ENCODE measurements at regions not wholly inside any gene's neighbourhood (a gene's known extent, or its start where the extent isn't known, plus 50 kb on each side); places are given as distances from the start of the nearest gene placed in this dataset.

DNA sequence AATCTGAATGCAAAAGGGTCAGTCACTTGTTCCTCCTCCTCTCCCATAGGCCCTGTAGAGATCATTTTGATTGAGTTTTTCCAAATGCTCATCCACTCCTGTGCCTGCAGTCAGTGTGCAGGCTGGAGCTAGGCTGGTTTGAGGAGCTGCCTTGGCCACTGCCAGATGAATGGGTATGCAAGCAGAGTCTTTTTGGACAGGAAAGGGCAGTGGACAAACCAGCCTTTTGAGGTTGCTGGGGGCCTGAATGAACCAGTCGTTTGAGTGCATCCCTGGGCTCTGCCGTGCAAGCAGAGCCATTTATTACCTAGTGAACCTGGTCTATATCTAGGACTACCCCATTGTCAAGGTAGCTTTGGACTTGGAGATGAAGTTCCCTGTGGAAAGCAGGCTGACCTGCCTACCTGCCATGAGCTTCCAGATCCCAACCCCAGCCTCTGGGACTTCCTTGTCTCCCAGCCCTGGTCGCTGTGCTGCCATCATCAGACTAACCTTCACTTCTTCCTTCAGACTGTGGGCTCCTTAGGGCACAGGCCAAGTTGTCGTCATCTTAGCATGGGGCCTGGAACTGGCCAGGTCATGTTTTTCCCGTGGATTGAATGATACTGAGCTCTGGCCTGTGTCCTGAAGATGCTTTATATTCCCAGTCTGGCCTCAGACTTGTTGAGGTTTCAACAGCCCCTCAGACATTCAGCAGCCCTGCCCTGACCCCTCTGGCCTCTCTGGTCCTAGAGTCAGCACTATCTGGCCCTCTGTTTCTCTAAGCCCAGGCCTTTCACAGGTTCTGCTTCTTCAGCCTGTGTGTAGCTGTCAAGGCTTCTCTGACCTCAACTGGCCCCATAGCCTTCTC is 55.5 kb upstream of the PRR23C start:
- peaks cover 3% of the 10 kb centered on the region for H3K4me1 Mint-ChIP-seq
- H3K9me3 Mint-ChIP-seq, result no peaks in the 10 kb centered on the region
- H3F3A ChIP-seq (ENCODE audit: low read depth), result no peaks in the 10 kb centered on the region
- H3K36me3 Mint-ChIP-seq, result no peaks in the 10 kb centered on the region
- TF ChIP-seq EZH2phosphoT487 (IDR thresholded peaks at IDR 0.05) (no peak), EZH2 (IDR thresholded peaks at IDR 0.05) (no peak)
- TF ChIP-seq, protein P1, sequence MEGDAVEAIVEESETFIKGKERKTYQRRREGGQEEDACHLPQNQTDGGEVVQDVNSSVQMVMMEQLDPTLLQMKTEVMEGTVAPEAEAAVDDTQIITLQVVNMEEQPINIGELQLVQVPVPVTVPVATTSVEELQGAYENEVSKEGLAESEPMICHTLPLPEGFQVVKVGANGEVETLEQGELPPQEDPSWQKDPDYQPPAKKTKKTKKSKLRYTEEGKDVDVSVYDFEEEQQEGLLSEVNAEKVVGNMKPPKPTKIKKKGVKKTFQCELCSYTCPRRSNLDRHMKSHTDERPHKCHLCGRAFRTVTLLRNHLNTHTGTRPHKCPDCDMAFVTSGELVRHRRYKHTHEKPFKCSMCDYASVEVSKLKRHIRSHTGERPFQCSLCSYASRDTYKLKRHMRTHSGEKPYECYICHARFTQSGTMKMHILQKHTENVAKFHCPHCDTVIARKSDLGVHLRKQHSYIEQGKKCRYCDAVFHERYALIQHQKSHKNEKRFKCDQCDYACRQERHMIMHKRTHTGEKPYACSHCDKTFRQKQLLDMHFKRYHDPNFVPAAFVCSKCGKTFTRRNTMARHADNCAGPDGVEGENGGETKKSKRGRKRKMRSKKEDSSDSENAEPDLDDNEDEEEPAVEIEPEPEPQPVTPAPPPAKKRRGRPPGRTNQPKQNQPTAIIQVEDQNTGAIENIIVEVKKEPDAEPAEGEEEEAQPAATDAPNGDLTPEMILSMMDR (IDR thresholded peaks at IDR 0.05), result no peak
- H3K4me1 ChIP-seq, result peaks cover 7% of the 10 kb centered on the region
- H3K27ac ChIP-seq, result no peak overlapping the region
- H3K36me3 ChIP-seq, result no peaks in the 10 kb centered on the region
- no peaks in the 10 kb centered on the region for H3K27me3 ChIP-seq
- no peak overlapping the region for H3K9ac ChIP-seq
- H3K4me3 Mint-ChIP-seq, result no peak overlapping the region
- H3K27ac Mint-ChIP-seq, result no peak overlapping the region
- H3K27me3 Mint-ChIP-seq (ENCODE audit: insufficient read depth, low read depth), result peaks cover 15% of the 10 kb centered on the region
- no peak for DNase-seq (ENCODE audit: low spot score)
- no peak overlapping the region for H2AFZ ChIP-seq (replicated peaks)
- H3K4me3 ChIP-seq, result no peak overlapping the region
- no peak overlapping the region for H3K4me2 ChIP-seq
- H3K9me3 ChIP-seq (ENCODE audit: low read depth), result no peaks in the 10 kb centered on the region
- no peaks in the 10 kb centered on the region for H4K20me1 ChIP-seq (ENCODE audit: low read depth)
- H3K79me2 ChIP-seq (ENCODE audit: low read depth), result no peaks in the 10 kb centered on the region

GRCh38 chr3:139100821-139101220 is 56.1 kb upstream of the PRR23C start:
- no peak overlapping the region for H3K4me3 Mint-ChIP-seq
- no peaks in the 10 kb centered on the region for H3K9me3 ChIP-seq (ENCODE audit: low read depth)
- no peak overlapping the region for H3K27ac ChIP-seq
- no peaks in the 10 kb centered on the region for H4K20me1 ChIP-seq (ENCODE audit: low read depth)
- H3K36me3 ChIP-seq, result no peaks in the 10 kb centered on the region
- H3F3A ChIP-seq (ENCODE audit: low read depth), result no peaks in the 10 kb centered on the region
- H3K4me1 ChIP-seq, result peaks cover 7% of the 10 kb centered on the region
- H3K79me2 ChIP-seq (ENCODE audit: low read depth), result no peaks in the 10 kb centered on the region
- H3K9ac ChIP-seq, result no peak overlapping the region
- H3K27me3 ChIP-seq, result no peaks in the 10 kb centered on the region
- H3K4me2 ChIP-seq, result no peak overlapping the region
- no peak overlapping the region for H3K4me3 ChIP-seq
- no peaks in the 10 kb centered on the region for H3K9me3 Mint-ChIP-seq
- H2AFZ ChIP-seq (replicated peaks), result no peak overlapping the region
- no peak overlapping the region for H3K27ac Mint-ChIP-seq
- no peaks in the 10 kb centered on the region for H3K36me3 Mint-ChIP-seq
- peaks cover 3% of the 10 kb centered on the region for H3K4me1 Mint-ChIP-seq
- no peak for DNase-seq (ENCODE audit: low spot score)
- no peak for TF ChIP-seq EZH2 (IDR thresholded peaks at IDR 0.05)
- TF ChIP-seq, protein P1 (IDR thresholded peaks at IDR 0.05), result no peak
- TF ChIP-seq EZH2phosphoT487 (IDR thresholded peaks at IDR 0.05), result no peak
- H3K27me3 Mint-ChIP-seq (ENCODE audit: insufficient read depth, low read depth), result peaks cover 17% of the 10 kb centered on the region

DNA sequence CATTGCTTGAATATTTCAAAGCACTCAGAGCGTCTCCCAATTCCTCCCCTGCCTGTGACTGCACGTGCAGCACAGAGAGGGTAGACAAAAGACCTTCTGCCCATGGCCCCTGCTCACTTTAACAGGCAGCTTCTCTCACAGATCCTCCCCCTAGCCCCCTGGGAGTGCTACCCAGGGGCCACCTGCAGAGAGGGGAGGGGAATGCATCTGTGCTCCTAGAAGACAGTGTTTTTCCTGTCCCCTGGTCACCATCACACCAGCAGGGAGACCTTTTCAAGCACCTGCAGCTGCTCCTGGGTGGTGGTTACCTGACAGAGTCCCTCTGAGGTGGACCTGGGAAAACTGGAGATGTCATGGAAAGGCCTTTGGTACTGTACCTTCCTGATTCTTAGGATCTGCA is 56.7 kb upstream of the PRR23C start:
- peaks cover 7% of the 10 kb centered on the region for H3K4me1 ChIP-seq
- no peaks in the 10 kb centered on the region for H3K9me3 ChIP-seq (ENCODE audit: low read depth)
- H3K9ac ChIP-seq, result no peak overlapping the region
- no peaks in the 10 kb centered on the region for H3K79me2 ChIP-seq (ENCODE audit: low read depth)
- peaks cover 3% of the 10 kb centered on the region for H3K4me1 Mint-ChIP-seq
- H3K4me2 ChIP-seq, result peak overlapping the region; percentile 8
- H3K27ac Mint-ChIP-seq, result no peak overlapping the region
- TF ChIP-seq EZH2 (IDR thresholded peaks at IDR 0.05), result no peak
- no peak for TF ChIP-seq EZH2phosphoT487 (IDR thresholded peaks at IDR 0.05)
- TF ChIP-seq, protein P1 (IDR thresholded peaks at IDR 0.05), result no peak
- H3K9me3 Mint-ChIP-seq, result no peaks in the 10 kb centered on the region
- H3K4me3 ChIP-seq, result no peak overlapping the region
- no peaks in the 10 kb centered on the region for H3F3A ChIP-seq (ENCODE audit: low read depth)
- DNase-seq (ENCODE audit: low spot score), result no peak
- no peak overlapping the region for H3K27ac ChIP-seq
- H2AFZ ChIP-seq (replicated peaks), result no peak overlapping the region
- peaks cover 17% of the 10 kb centered on the region for H3K27me3 Mint-ChIP-seq (ENCODE audit: insufficient read depth, low read depth)
- H3K36me3 ChIP-seq, result no peaks in the 10 kb centered on the region
- H3K36me3 Mint-ChIP-seq, result no peaks in the 10 kb centered on the region
- H3K27me3 ChIP-seq, result no peaks in the 10 kb centered on the region
- no peak overlapping the region for H3K4me3 Mint-ChIP-seq
- no peaks in the 10 kb centered on the region for H4K20me1 ChIP-seq (ENCODE audit: low read depth)

All from neural progenitor cell (in vitro differentiated cells).